Activated CD4-positive, CD25-positive, alpha-beta regulatory T cell treated with anti-CD3 and anti-CD28 coated beads, Interleukin-2, amount 50 U/mL, for 72 hours (primary cell): ENCODE measurements at regions not wholly inside any gene's neighbourhood (a gene's known extent, or its start where the extent isn't known, plus 50 kb on each side); places are given as distances from the start of the nearest gene placed in this dataset.

Experiments
- DNase-seq: peaks from one replicate; pipeline ENCODE4 v3.0.0; 2021

GRCh38 chr7:25368599-25369201 is 140.4 kb upstream of the NPVF start:
- DNase-seq, result no peak

GRCh38 chr7:25369786-25370185 is 141.5 kb upstream of the NPVF start:
- no peak for DNase-seq

DNA sequence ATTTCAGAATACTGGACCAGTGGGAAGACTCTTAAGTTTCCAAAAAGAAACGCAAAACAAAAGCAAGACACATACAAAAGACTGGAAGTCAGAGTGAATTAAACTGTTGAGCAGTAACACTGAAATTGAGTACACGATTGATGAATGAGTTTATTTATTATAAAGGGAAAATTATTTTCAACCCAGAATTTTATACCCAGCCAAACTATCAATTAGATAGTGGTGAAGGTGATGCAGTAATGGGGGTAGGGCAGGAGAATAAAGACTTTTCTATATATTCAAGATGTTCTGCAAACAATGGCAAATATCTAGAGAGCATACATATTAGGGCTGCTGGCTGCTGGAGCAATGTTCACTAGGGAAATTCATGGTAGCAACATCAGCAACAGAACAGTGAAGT is 143.7 kb upstream of the NPVF start:
- DNase-seq, result no peak

GRCh38 chr7:25375805-25376600 is 147.7 kb upstream of the NPVF start:
- no peak for DNase-seq

DNA sequence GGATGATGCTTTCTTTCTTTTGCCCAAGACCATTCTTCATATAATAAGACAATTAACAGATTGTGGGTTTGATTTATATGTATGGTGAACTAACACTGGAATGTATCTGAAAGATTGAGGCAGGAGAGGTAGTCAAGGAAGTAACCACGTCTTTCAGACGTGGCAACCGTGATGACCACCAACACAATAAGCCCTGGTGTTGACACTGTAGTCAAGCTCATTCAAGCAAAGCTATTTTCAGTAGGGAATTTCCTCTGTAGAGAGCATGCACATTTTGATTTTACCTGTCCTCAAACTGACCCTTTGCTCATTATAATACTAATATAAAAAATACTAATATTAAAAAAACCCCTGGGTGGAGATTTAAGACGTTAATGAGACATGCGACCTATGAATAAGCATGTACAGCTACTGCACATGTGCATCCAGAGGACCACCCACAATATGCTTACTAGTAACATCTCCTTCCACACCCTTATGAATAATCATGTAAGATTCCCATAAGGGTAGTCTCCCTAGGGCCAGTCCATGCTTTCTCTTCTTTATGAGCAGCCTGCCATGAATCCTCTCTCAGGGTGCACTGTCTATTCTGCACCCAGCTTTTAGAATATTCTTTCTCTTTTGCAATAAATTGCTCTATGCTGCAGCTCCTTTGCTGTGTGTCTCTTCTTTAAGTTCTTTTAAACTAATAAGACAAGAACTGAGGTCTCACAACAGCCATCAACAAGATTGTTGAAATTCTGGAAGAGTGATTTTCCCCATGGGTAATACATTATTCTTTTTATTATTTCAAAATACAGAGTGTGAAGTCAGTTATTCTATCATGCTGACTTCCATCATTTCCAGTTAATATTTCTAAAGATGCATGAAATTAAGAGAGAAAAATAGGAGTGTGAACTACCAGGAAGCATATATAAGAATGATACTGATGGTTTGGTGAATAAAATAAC is 151.3 kb upstream of the NPVF start:
- DNase-seq, result no peak

DNA sequence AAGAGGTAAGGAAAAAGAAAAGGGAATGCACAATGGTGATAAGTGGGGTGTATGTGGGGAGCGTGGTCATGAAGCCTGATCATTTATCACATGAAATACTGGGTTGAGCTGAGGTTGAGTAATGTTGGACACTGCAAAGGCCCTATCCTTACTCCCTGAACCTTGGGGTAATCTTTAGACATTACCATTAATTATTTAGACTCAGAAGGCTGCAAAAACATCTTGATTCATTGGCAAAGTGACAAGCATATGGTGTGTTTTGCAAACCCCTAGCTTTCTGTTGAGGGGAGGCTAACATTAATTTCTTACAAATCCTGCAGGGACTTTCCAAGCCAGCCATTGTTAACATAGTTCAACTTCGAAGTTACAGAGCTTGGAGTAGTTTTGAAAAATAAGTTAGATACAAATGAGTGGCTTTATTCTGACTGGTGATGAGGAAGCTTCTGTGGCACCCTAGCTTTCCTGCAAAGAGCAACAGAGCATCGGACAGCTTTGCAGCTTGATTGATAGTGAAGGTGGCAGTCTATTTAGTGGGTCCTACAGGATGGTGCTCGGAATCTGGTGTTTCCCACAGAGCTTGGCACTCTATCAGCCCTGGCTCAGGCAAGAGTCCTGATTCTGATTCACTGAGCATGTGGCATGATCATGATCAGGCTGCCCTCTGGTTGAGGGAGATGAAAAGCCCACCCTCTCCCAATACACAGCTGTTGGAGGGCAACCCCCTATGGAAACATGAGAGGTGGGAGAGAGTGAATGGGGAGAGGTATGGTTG is 153.7 kb upstream of the NPVF start:
- no peak for DNase-seq

- no peak for DNase-seq
Observed at GRCh38 chr7:25382869-25383268, 154.6 kb upstream of the NPVF start.

DNA sequence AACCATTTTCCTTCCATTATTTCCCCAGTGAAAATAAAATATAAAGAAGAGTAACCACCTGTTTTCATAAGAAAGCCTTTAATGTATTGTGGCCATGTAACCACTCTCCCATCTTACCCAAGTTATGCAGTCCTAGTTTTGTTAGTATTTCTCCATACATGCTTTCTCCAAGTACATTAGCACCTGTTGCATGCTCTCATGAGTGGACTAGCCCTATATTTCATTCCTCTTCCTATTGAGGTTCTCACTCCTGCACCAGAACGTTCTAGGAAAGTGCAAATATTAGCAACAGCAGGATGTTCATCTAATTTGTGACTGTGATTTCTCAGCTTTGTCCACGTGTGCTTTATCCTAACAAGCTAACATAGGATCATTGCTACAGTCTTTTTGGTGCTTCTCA is 155.1 kb upstream of the NPVF start:
- DNase-seq, result no peak

- no peak for DNase-seq
Observed at GRCh38 chr7:25384788-25385505, 156.7 kb upstream of the NPVF start.

DNA sequence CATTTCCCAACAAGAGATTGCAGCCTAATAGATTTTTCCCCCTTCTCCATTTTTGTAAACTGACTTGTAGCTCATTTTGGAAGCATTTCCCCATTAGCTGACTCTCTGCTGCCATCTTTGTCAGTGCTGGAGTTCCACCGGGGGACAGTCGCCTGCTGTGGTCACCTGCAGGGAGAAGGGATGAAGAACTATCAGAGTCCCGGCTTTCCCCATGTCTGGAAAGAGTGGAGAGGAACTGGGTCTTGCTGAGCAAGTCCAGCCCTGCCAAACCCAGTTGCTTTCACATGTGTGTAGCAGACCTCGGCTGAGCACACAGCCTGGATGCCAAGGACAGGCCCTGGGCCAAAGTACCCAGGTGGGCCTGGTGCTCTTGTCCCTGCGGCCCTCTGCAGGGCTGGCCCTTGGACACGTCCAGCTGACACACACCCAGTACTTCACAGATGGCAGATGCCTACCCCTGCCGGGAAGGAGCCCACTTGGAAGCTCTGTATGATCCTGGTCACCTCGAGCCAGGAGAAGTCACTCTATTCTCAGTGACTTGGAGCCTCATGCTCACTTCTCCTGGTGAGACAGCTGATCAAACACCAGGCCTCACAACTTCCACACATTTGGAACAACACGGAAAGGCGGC is 157.3 kb upstream of the NPVF start:
- no peak for DNase-seq

GRCh38 chr7:25386311-25386744 is 158.0 kb upstream of the NPVF start:
- no peak for DNase-seq

- no peak for DNase-seq
Observed at GRCh38 chr7:25388681-25389080, 160.4 kb upstream of the NPVF start.

- DNase-seq, result no peak
Observed at GRCh38 chr7:25389489-25390106, 161.3 kb upstream of the NPVF start.

DNA sequence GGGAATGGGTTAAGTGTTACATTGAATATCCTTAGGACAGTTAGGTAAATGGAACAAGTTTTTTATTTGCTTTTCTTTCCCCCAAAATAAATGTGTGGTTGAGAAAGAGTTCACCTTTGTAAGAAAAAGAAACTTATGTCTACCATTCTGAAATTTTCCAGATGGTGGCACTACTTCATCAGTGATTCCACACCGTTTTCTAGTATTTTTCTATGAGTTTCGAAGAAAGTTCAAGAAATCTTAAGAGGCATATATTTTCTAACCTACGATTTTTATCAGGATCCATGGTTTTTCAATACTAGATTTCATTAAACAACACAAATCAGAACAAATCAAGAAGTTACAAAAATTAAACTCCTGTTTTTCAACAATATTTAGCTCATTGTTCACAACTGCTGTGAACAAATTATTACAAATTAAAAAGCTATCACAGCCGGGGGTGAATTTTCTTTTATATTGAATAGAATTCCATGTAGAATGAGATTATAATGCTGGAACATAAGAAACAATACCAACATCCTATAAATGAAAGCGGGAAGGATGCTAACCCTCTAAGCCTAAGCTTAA is 163.1 kb upstream of the NPVF start:
- no peak for DNase-seq

- no peak for DNase-seq
Observed at GRCh38 chr7:25391961-25392587, 163.8 kb upstream of the NPVF start.

DNA sequence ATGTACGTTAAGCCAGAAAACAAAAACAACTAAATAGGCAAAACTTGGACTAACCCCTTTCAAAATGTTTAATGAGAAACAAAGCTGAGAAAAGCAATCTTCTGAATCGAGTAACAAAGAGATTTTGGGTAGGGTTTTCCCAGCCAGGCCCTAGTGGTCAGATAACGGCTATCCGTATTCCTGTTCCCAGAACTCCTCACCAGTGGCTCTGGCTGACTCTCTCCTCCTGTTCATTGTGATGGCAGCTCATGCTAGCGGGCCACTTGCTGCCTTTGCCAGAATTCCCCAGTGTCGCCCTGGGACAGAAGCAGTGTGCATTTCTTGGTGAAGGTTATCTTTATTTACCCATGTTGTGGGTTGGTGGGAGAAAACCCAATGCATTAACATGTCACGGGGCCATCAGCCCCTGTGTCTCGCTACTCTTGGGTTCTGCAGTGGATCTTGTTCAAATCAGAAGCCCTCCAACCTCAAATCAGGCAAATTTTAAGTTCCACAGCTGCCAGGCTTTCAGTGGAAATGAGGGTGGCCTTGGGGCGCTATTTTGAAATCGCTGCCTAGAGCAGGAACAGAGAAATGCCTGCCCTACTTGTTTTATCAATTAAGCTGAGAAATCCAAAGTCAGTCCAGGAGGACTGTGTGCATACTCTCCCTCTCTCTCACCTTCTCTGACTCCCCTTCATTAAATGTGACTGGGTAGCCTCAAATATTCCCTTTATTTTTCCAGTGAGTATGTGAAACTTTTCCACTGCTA is 164.5 kb upstream of the NPVF start:
- no peak for DNase-seq

DNA sequence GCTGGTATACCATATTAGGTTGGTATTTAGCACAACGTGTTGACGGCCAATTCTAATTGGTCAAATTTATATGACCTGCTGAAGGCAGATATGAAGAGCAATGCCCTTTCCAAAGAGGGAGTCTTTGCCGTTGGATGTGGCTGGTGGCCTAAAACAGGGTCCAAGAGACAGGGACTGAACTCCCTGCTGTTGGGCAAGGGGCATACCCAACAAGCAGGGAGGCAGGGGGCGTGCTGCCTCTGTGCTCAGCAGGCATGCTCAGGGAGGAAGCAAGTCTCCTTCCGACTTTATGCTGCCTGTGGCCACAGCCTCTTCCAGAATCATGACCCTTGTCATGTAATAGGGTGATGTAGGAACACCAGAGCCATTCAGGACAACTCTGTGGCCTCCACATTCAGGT is 167.7 kb upstream of the NPVF start:
- DNase-seq, result no peak

GRCh38 chr7:25396668-25397067 is 168.4 kb upstream of the NPVF start:
- DNase-seq, result no peak

DNA sequence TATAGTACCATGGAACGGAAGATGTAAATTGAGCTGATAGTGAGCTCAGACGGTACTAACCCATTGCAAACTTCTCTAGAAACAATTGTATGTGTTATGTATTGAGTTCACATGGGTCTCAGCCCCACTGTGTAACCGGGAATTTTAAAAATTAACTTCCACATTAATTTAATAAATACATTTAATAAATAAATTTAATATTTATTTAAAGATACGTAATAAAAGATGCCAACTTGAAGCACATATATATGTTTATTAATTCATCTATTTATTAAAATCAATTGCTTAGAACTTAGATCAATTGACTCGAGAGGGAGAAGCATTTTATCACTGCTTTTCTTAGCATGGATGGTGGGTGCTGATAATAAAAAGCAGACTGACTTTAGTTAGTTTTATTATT is 170.1 kb upstream of the NPVF start:
- no peak for DNase-seq
